ENCODE measurements at regions not wholly inside any gene's neighbourhood (a gene's known extent, or its start where the extent isn't known, plus 50 kb on each side); places are given as distances from the start of the nearest gene placed in this dataset.
"Not testable (repeated sequence)": the region's sequence is repeated elsewhere in the genome, so short reads cannot be mapped to it uniquely, and the experiment has no call there.

GRCh38 chr9:107805201-107805600 is 315.6 kb upstream of the KLF4 start:
- H3K9me3 ChIP-seq (replicated peaks), result no peaks in the 10 kb centered on the region
- no peak for DNase-seq (ENCODE audit: low read depth in 1 of 2, low spot score in 2 of 2)

GRCh38 chr9:107794259-107794658 is 304.7 kb upstream of the KLF4 start:
- Histone ChIP-seq H3K27me3 (replicated peaks) (no peaks in the 10 kb centered on the region), H3K36me3 (no peaks in the 10 kb centered on the region), H3K27ac (no peak overlapping the region), H3K4me3 (no peak overlapping the region), H3K9me3 (replicated peaks) (no peaks in the 10 kb centered on the region), H3K4me1 (replicated peaks) (no peaks in the 10 kb centered on the region)
- no peak for DNase-seq (ENCODE audit: low read depth in 1 of 2, low spot score in 2 of 2)

More at GRCh38 chr9:107805201-107805600, 315.6 kb upstream of the KLF4 start:
- H3K4me1 ChIP-seq (replicated peaks), result peaks cover 12% of the 10 kb centered on the region
- H3K36me3 ChIP-seq, result no peaks in the 10 kb centered on the region
- no peak overlapping the region for H3K4me3 ChIP-seq
- H3K27me3 ChIP-seq (replicated peaks), result no peaks in the 10 kb centered on the region
- no peak overlapping the region for H3K27ac ChIP-seq

- Histone ChIP-seq H3K4me3 (no peak overlapping the region), H3K4me1 (replicated peaks) (no peaks in the 10 kb centered on the region), H3K36me3 (no peaks in the 10 kb centered on the region), H3K27ac (no peak overlapping the region), H3K9me3 (replicated peaks) (no peaks in the 10 kb centered on the region), H3K27me3 (replicated peaks) (no peaks in the 10 kb centered on the region)
- no peak for DNase-seq (ENCODE audit: low read depth in 1 of 2, low spot score in 2 of 2)
These were observed 304.0 kb upstream of the KLF4 start for GRCh38 chr9:107793541-107793940.

GRCh38 chr9:107792596-107792995 is 303.0 kb upstream of the KLF4 start:
- no peak overlapping the region for H3K27ac ChIP-seq
- no peaks in the 10 kb centered on the region for H3K27me3 ChIP-seq (replicated peaks)
- H3K4me3 ChIP-seq, result no peak overlapping the region
- no peak for DNase-seq (ENCODE audit: low read depth in 1 of 2, low spot score in 2 of 2)
- H3K9me3 ChIP-seq (replicated peaks), result no peaks in the 10 kb centered on the region
- H3K36me3 ChIP-seq, result no peaks in the 10 kb centered on the region
- no peaks in the 10 kb centered on the region for H3K4me1 ChIP-seq (replicated peaks)

- H3K27ac ChIP-seq, result no peak overlapping the region
- H3K27me3 ChIP-seq (replicated peaks), result no peaks in the 10 kb centered on the region
- no peak overlapping the region for H3K4me3 ChIP-seq
- no peaks in the 10 kb centered on the region for H3K9me3 ChIP-seq (replicated peaks)
- no peak for DNase-seq (ENCODE audit: low read depth in 1 of 2, low spot score in 2 of 2)
- no peaks in the 10 kb centered on the region for H3K4me1 ChIP-seq (replicated peaks)
- H3K36me3 ChIP-seq, result no peaks in the 10 kb centered on the region
These were observed 302.4 kb upstream of the KLF4 start for GRCh38 chr9:107792006-107792405.

GRCh38 chr9:107789001-107789700 is 299.6 kb upstream of the KLF4 start:
- Histone ChIP-seq H3K36me3 (no peaks in the 10 kb centered on the region), H3K27me3 (replicated peaks) (no peaks in the 10 kb centered on the region), H3K4me1 (replicated peaks) (no peaks in the 10 kb centered on the region), H3K27ac (no peak overlapping the region), H3K4me3 (no peak overlapping the region), H3K9me3 (replicated peaks) (no peaks in the 10 kb centered on the region)
- no peak for DNase-seq (ENCODE audit: low read depth in 1 of 2, low spot score in 2 of 2)

- H3K4me3 ChIP-seq, result no peak overlapping the region
These were observed 297.0 kb upstream of the KLF4 start for GRCh38 chr9:107786561-107786960.

GRCh38 chr9:107784235-107784958 is 294.8 kb upstream of the KLF4 start:
- no peak overlapping the region for H3K4me3 ChIP-seq
- H3K36me3 ChIP-seq, result no peaks in the 10 kb centered on the region
- H3K4me1 ChIP-seq (replicated peaks), result no peaks in the 10 kb centered on the region
- no peak for DNase-seq (ENCODE audit: low read depth in 1 of 2, low spot score in 2 of 2)
- no peaks in the 10 kb centered on the region for H3K9me3 ChIP-seq (replicated peaks)
- no peak overlapping the region for H3K27ac ChIP-seq
- no peaks in the 10 kb centered on the region for H3K27me3 ChIP-seq (replicated peaks)

More at GRCh38 chr9:107786561-107786960, 297.0 kb upstream of the KLF4 start:
- DNase-seq (ENCODE audit: low read depth in 1 of 2, low spot score in 2 of 2), result no peak
- Histone ChIP-seq H3K36me3 (no peaks in the 10 kb centered on the region), H3K27ac (no peak overlapping the region), H3K4me1 (replicated peaks) (no peaks in the 10 kb centered on the region), H3K27me3 (replicated peaks) (no peaks in the 10 kb centered on the region), H3K9me3 (replicated peaks) (no peaks in the 10 kb centered on the region)

- DNase-seq (ENCODE audit: low read depth in 1 of 2, low spot score in 2 of 2), result no peak
- Histone ChIP-seq H3K9me3 (replicated peaks) (no peaks in the 10 kb centered on the region), H3K27ac (no peak overlapping the region), H3K36me3 (no peaks in the 10 kb centered on the region), H3K4me3 (no peak overlapping the region), H3K27me3 (replicated peaks) (no peaks in the 10 kb centered on the region), H3K4me1 (replicated peaks) (no peaks in the 10 kb centered on the region)
These were observed 293.2 kb upstream of the KLF4 start for GRCh38 chr9:107782789-107783188.

GRCh38 chr9:107782381-107782780 is 292.8 kb upstream of the KLF4 start:
- Histone ChIP-seq H3K27me3 (replicated peaks) (no peaks in the 10 kb centered on the region), H3K27ac (no peak overlapping the region), H3K4me3 (no peak overlapping the region), H3K4me1 (replicated peaks) (no peaks in the 10 kb centered on the region), H3K36me3 (no peaks in the 10 kb centered on the region), H3K9me3 (replicated peaks) (no peaks in the 10 kb centered on the region)
- DNase-seq (ENCODE audit: low read depth in 1 of 2, low spot score in 2 of 2), result no peak

- DNase-seq (ENCODE audit: low read depth in 1 of 2, low spot score in 2 of 2), result no peak
- Histone ChIP-seq H3K9me3 (replicated peaks) (no peaks in the 10 kb centered on the region), H3K27me3 (replicated peaks) (no peaks in the 10 kb centered on the region), H3K36me3 (no peaks in the 10 kb centered on the region), H3K4me1 (replicated peaks) (no peaks in the 10 kb centered on the region), H3K4me3 (no peak overlapping the region), H3K27ac (no peak overlapping the region)
These were observed 291.4 kb upstream of the KLF4 start for GRCh38 chr9:107780960-107781359.

GRCh38 chr9:107779731-107780130 is 290.2 kb upstream of the KLF4 start:
- Histone ChIP-seq H3K4me3 (no peak overlapping the region), H3K4me1 (replicated peaks) (no peaks in the 10 kb centered on the region), H3K9me3 (replicated peaks) (no peaks in the 10 kb centered on the region), H3K27me3 (replicated peaks) (no peaks in the 10 kb centered on the region), H3K36me3 (no peaks in the 10 kb centered on the region), H3K27ac (no peak overlapping the region)
- DNase-seq (ENCODE audit: low read depth in 1 of 2, low spot score in 2 of 2), result no peak

- no peaks in the 10 kb centered on the region for H3K36me3 ChIP-seq
- no peak overlapping the region for H3K4me3 ChIP-seq
- no peaks in the 10 kb centered on the region for H3K4me1 ChIP-seq (replicated peaks)
- H3K9me3 ChIP-seq (replicated peaks), result no peaks in the 10 kb centered on the region
- DNase-seq (ENCODE audit: low read depth in 1 of 2, low spot score in 2 of 2), result no peak
- H3K27ac ChIP-seq, result no peak overlapping the region
- no peaks in the 10 kb centered on the region for H3K27me3 ChIP-seq (replicated peaks)
These were observed 289.1 kb upstream of the KLF4 start for GRCh38 chr9:107778661-107779060.

GRCh38 chr9:107774099-107774498 is 284.5 kb upstream of the KLF4 start:
- H3K36me3 ChIP-seq; H3K4me3 ChIP-seq; H3K27me3 ChIP-seq (replicated peaks); DNase-seq (ENCODE audit: low read depth in 1 of 2, low spot score in 2 of 2); H3K9me3 ChIP-seq (replicated peaks); H3K27ac ChIP-seq; H3K4me1 ChIP-seq (replicated peaks): not testable (repeated sequence)
